ENCODE measurements at regions not wholly inside any gene's neighbourhood (a gene's known extent, or its start where the extent isn't known, plus 50 kb on each side); places are given as distances from the start of the nearest gene placed in this dataset.
A peak's percentile ranks its signal among the peaks of the same experiment; 100 is the strongest.
"Not testable (repeated sequence)": the region's sequence is repeated elsewhere in the genome, so short reads cannot be mapped to it uniquely, and the experiment has no call there.

DNA sequence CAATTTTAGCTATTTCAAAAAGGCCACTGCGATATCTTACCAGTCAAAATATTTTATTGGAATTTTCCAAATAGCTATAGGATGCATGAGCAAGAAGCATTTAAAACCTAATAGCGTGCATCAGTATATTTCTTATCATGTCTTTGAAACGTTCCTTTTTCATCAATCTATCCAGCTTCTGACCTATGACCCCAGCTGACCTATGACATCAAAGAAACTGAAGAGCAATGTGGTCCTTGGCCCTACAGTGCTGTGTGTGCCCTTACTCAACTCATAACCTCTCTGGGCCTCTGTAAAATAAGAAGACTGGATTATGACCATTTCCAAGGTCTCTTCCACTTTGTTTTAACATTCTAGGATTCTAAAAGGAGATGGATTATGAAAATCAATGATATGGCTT is 118.2 kb downstream of the ZNF22 start:
- DNase-seq = no peak

DNA sequence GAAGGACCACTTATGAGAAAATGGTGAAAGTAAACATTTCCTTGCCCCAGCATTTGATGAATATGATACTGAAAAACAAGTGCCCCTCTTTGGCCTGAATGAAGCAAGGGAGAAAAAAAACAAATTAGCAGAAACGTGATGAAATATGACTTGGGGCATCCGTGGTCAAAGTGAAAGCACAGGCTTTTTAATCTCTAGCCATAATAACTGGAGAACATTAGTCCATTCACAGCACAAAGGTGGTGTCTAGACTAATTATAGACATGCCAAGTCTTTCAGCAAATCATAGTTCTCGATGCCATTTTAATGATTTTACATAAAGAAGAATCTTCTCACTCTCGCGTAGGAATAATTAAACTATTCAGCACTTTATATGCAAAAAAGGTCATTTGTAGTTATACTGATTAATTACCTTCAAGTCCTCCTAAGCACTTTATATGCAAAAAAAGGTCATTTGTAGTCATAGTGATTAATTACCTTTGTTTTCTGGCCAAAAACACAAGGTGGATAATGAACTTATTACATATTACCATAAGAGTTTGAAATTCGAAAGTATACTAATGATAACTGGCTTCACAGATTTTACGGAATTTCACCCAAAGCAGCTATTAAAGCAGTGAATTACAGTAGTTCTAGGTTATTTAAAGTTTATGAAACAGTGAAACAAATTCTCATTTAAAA is 121.6 kb downstream of the ZNF22 start:
- DNase-seq = not testable (repeated sequence)

DNA sequence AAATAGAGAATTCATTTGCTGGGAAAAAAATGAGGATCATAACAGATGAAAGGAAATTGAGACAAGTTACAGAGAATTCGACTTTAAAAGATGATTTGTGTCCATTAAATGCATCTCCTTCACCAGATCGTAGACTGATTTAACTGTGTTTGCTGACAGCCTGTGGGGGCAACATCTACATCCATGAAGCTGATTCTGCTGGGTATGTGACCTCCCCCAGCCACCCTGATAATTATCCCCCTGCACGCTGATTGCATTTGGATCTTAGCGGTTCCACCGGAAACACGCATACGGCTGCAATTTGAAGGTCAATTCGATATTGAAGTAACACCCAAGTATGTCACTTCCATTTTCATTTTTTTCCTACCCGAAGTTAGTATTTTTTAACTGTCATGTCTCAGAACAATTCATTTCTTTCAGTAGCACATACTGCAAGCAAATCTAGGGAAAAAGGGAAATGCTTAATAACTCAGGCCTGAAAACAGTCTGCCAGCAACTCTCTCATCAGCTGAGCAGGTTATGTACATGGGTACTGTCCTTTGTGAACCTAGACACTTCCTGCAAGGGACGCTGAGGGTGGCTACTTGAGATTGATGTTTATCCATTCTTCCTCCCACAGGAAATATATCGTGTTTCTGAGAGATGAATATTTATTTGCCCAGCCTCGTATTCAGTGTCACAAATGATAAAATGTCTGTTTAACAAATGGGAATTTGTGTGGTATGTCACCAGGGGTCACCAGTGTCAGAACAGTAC is 134.9 kb downstream of the ZNF22 start:
- peak; percentile 4 for DNase-seq

DNA sequence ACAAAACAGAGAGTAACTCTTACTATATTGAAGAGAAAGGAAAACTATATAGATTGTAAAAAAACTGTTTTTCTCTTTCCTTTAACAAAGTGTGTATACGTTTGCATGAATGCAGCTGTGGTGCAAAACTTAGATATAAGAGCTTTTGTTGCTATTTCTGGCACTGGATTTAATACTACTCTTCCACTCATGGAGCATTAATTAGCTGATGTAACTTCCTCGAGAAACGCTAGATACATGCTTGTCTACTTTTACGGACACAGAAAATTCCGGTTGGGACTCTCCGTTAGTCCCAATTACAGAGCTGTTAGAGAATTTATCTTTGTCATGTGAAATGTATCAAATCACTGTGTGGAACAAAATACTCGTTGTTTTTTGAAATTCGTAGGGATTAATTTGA is 135.5 kb downstream of the ZNF22 start:
- DNase-seq = no peak

DNA sequence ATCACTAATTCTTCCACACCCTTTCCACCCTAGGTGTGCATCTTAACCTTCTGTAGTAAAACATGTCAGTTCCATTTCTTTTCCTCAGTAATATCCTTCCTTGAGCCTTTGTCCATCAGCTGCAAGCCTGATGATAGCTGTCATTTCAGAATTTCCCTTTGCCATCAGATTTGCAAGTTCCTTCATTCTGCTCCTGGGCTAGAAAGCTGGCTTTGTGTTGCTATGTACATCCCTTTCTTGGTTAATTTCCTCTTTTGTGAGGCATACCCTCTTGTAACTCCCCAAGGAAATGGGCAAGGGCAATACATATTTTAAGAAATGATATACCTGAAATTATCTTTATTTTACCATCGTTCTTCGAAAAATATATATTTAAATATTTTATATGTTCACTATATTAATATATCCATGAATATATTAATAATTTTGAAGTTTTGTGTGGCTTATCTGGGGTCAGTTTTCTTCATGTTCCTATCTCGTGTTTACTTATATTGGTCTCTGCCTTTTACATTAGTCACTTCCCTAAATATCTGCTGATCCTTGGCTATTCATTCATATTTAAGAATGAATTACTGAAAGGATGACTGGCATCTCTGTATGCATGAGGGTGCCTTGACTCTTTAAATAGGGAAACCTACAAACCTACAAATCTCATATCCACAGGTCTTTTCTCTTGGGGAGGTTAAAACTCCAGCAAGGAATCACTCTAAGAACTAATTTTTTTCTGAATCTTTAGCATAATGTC is 143.8 kb downstream of the ZNF22 start:
- DNase-seq = no peak

DNA sequence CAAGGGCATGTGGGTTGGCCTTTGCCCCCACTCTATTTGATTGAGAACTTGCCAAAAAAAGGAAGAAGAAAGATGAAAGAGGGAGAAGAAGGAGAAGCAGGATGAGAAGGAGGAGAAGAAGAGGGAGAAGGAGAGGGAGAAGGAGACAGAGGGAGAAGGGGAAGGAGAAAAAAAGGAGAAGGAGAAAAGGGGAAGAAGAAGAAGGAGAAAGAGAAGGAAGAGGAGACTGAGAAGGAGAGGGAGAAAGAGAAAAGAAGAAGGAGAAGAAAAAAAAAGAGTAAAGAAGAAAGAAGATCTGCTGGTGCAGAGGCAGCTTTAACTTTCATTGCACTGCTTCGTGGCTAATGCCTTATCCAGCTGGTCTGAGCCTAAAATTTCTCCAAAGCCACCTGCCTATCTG is 144.4 kb downstream of the ZNF22 start:
- not testable (repeated sequence) for DNase-seq

DNA sequence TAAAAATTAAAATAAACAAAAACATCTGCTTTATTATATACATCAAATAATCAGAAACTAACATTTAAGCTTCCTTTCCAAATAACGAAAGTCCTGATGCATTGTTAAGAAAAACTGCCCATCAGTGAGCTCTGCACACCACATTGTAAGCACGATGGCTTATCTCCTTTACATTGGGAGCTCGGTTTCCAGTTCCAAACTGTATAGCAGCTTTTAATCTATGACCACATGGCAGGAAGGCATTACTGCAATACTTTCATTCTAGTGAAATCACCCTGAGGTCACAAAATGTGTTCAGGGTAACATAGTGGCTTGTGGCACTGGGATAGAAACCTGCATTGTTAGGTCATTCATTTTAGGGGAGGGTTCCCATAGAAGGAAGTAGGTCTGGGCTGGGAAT is 146.3 kb downstream of the ZNF22 start:
- DNase-seq = no peak

DNA sequence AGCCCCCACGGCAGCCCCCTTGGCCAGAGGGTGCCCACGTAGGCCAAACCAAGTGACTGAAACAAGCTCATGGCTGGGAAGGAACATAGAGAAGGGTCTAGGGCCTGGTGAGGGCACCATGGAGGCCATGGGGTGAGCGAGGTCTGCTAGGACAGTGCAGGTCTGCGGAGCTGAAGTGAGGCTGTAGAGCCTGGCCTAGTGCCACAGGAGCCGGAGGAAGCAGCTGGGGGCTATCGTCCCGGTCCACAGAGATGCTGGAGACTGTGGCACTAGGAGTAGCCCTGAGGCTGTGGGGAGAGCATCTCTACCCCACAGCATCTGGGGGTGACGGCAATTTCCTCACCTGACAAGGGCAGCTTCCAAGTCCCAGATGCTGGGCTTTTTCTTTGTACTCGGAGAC is 150.3 kb downstream of the ZNF22 start:
- DNase-seq = no peak

DNA sequence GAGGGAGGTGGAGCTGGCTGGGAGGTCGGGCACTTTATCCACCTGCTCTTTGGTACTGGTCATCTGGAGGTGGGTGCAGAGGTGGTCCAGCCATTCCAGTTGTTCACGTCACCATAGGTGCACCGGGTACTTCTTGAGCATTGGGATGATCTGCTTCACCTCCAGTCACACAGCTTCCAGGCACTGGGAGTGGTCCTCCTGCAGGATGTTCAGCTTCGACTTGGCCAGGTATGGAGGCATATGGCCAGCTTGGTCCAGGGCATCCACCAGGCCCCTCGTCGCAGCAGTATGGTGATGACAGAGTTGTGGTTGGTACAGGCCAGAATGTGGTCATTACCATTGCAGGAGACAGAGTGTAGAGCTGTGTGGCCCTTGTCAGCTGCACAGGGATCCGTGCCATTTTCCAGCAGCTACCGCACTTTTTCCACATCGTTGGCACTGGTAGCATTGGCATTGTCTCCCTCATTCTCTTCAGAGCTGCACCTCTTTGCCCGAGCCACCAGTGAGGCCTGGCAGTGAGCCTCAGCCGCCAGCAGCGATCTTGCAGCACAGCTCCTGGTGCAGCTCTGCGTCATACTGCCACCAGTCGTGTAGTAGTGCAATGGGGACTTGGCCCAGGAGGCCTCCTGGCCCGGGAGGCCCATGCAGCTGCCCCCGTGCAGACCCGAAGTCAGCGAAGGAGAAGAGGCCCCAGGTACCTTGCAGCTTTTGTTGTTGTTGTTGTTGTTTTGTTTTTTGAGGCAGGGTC is 150.9 kb downstream of the ZNF22 start:
- DNase-seq = no peak

DNA sequence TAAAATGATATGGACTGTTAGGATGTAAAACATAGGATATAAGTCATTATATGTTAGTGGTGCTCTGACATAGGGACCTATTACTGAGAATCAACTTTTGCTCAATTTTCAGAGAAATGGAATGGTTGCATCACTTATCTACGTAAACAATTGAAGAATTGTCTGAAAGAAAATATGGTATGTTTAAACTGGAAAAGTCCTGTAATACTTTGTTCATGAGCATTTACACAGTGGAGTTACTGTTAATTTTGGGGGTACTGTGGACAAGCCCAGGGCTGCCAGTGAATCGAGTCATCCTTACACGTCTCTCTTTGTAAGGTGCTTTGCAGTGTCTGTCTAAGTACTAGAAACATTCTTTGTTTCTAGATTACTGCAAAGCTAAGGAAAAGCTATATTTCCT is 152.0 kb downstream of the ZNF22 start:
- no peak for DNase-seq

DNA sequence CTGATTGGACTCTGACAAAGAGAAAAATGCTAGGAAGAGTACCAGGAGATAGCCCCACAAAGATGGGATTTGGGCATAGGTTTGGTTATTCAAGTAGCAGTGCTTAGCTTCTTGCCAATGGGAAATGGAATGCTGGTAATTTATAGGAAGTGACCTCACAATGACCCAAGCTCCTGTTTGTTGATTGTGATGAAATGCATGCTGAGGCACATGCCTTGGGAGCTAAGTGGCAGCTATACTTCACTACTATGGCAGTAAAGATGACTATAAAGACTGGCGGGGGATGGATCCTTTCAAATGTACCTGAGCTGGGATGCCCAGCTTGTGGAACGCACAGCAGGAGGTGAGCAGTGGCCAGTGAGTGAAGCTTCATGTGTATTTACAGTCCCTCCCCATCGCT is 153.8 kb downstream of the ZNF22 start:
- DNase-seq = peak; percentile 4

DNA sequence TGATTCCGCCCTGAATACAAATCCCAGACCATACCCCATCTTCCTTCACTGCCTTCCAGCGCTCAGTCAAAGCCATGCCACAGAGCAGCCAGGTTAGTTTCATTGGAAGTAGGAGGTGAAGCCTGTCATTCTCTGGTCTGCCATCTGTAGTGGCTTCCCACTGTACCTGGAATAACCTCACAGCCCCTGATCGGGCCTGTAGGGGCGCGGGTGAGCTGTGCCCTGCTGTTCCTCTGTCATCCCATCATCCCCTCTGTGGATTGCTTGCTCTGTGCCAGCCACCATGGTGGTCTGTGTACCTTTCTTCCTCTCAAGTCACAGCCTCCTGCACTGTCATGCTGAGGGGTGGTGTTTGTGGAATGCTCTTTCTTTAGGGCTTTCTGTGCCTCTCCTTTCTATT is 155.1 kb downstream of the ZNF22 start:
- DNase-seq = no peak

DNA sequence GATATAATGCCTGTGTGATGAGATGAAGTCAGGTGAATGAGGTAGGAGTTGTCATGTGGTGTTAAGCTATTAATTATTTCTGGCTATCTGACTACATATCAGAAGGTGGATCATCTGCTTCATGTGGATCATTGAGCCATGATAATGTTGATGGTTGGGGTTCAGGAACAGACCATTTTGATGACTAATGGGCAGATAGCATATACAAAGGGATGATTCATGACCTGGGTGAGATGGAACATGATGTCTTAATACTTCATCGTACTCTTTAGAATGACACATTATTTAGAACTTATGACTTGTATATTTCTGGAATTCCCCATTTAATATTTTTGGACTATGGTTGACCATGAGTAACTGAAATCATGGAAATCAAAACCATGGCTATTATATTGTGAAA is 155.1 kb downstream of the OR13A1 start:
- peak; percentile 4 for DNase-seq

DNA sequence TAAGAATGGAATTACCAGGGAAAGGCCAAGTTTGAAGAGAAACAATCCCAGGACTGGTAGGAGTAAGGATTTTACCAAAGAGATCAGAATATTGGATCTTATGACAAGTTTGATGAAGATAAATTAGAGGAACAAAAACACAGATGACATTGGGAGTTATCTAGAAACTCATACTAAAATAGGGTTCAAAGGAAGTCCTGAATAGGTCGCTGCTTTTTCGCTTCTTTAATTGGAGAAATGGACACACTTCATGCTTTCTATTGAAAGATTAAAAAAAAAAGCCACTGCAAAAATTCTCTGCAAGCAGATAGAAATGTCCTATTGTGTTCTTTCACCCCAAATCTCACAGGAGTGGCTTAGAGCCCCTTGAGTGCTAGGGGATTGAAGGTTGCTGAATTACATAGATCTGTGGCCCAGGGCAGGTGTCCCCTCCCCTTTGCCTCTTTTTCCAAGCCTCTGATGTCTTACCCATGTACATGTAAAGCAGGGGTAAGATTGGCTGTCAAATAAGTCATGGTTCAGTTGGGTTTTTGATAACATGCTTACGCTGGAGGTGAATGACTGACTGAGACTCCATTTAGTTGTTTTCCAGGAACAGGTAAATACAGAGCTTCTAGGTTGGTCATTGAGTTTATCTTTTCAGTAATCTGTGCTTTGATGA is 152.0 kb downstream of the OR13A1 start:
- DNase-seq = no peak

DNA sequence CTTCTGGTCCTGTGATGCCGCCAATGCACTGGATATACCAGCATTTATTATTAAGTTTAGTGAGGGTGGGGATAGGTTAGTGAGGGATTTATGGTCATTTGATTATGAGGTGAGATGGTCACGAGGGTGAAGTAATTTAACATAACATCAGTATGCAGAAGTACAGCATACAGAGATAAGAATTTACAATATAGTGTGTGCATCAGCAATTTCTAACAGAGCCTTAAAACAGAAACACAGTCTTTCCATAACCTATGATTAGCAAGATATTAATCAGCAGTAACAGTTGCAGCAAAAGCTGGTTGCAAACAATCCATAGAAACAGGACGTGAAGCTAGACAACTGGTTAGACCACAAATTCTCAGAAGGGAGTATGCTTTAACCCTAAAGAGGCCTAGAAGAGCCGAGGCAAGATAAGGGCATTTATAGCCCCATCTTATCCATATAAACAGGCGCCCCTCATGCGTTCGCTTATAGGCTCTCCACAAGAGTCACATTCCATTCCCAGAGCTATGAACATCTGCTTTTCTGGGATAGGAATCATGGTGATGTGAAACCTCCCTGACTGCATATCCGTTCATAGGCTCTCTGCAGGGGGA is 139.8 kb downstream of the OR13A1 start:
- DNase-seq = not testable (repeated sequence)

DNA sequence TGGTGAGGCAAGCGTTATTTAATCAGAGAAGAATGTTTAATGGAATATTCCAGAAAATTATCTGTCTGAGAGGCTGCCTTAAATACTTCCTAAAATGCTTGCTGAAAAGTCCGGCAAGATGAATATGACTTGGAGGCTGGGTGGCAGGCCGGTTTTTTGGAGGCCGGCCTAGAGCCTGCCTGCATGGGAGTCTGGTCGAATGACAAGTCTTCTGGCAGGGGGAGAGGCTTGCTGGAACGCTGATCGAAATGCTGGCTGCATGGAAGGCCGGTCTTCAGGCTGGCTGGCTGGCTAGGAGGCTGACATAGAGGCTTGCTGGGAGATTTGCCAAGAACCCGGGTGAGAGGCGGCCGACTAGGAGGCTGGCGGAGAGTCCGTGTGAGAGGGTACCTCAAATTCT is 135.7 kb downstream of the OR13A1 start:
- no peak for DNase-seq

DNA sequence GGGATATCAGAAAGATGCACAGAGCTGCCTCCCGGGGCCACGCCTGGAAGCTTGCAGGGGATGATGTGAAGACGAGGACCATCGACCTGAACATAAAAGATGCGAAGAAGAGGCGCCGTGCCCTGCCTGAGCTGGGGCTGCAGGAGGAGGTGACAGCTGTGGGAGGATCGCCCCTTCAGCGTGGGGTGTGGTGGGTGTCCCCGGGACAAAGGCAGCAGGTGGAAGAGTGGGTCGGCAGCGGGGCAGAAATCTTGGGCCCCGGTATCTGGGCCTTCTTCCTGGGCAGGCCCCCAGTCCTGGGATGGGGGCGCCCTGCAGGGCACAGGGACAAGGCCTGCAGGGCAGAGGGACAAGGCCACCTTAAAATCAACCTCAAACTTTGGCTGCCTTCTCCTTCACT is 134.9 kb downstream of the OR13A1 start:
- DNase-seq = no peak

DNA sequence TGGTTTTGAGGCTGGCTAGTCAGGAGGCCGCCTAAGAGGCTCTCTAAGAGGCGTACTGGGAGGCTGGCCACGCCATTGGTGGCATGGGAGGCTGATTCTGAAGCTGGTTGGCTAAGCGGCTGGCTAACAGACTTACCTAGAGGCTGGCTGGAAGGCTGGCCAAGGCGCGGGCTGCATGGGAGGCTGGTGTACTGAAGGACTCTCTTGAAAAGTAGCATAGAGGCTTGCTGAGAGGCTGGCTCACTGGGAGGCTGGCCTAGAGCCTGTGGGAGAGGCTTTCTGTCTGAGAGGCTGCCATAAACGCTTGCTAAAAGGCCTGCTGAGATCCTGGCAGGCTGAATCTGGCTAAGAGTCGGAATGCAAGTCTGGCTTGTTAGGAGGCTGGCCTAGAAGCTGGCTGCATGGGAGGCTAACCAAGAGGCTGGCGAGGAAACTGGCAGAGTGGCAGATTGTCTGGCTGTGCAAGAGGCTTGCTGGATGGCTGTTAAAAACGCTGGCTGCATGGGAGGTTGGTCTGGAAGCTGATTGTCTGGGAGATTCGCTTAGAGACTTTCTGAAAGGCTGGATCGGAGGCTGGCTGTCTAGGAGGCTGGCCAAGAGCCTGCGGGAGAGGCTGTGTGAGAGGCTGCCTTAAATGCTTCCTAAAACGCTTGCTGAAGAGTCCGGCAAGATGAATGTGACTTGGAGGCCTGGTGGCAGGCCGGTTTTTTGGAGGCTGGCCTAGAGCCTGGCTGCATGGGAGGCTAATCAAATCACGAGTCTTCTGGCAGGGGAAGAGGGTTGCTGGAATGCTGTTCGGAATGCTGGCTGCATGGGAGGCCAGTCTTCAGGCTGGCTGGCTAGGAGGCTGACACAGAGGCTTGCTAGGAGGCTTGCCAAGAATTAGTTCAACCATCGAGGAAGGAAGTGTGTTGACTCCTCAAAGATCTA is 134.2 kb downstream of the OR13A1 start:
- DNase-seq = no peak

DNA sequence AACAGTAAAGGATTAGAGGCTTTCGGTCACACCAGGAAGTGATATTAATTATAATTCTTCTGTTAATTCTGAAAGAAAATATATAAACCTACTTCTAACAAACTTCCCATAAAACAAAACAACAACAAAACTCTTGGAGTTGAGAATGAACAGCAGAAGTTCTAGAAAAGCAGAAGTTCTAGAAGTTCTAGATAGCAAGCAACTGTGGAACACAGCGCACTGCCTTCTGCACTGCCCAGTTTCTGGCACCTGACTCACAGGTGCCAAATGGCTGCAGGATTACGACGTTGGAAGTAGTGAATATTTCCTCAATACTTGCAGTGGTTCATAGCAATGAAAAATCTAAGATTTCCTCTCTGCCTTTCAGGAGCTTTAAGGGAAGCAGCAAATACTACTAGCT is 132.2 kb downstream of the OR13A1 start:
- no peak for DNase-seq

DNA sequence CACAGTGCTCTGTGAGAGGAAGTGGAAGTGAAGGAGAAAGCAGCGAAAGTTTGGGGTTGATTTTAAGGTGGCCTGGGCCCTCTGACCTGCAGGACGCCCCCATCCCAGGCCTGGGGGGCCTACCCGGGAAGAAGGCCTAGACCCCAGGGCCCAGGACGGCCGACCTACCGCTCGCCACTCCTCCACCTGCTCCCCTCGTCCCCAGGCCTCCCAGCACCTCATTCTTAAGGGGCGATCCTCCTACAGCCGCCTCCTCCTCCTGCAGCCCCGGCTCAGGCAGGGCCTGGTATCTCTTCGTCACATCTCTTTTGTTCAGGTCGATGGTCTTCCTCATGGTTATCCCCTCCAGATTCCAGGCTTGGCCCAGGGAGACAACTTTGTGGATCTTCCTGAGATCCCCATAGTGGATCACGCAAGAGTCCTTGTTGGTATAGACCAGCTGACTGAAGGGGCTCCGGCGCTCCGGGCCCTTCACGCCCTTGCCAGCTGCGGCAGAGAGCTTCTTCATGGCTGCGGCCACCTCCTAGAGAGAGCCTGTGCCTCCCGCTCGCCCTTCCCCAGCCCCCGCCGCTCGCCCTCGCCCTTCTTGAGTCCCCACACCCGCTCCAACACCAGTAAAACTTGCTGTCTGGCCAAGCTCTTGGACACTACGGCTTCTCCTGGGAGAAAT is 117.5 kb downstream of the OR13A1 start:
- no peak for DNase-seq
